Testis (tissue), 2 donors: ENCODE measurements at regions not wholly inside any gene's neighbourhood (a gene's known extent, or its start where the extent isn't known, plus 50 kb on each side); places are given as distances from the start of the nearest gene placed in this dataset.

Source experiments
- DNase-seq: peaks from one replicate; pipeline ENCODE4 v3.0.0-alpha.2; 2019
- H3K27ac ChIP-seq, 2 donors: fragments of 200-600 bp; sonication (generic); one replicate each; pipeline ENCODE4 v1.5.1; 2019
- H3K27me3 ChIP-seq: fragments of 200-600 bp; sonication (generic); one replicate; pipeline ENCODE4 v1.5.1; 2019
- H3K36me3 ChIP-seq: fragments of 200-600 bp; sonication (generic); one replicate; pipeline ENCODE4 v1.5.1; 2017; ENCODE audit warnings: low read depth; ENCODE audit errors: missing control alignments
- H3K4me1 ChIP-seq: fragments of 200-600 bp; sonication (generic); one replicate; pipeline ENCODE4 v1.5.1; 2019
- H3K4me3 ChIP-seq, 2 donors: fragments of 200-600 bp; sonication (generic); one replicate each; pipeline ENCODE4 v1.5.1; 2017 to 2019
- H3K9me3 ChIP-seq: fragments of 200-600 bp; sonication (generic); one replicate; pipeline ENCODE4 v1.5.1; 2017
- POLR2A ChIP-seq: fragments of 450-650 bp; IDR thresholded peaks from one replicate; pipeline ENCODE4 v1.6.1; 2017; ENCODE audit warnings: antibody characterized with exemption, mild to moderate bottlenecking, moderate library complexity
- WGBS, 2 donors: methylation state at CpG; one replicate each; pipeline ENCODE4 v1.1.5; 2018; 5-methylcytosine and 5-hydroxymethylcytosine counted together
- intact Hi-C: fragments of 100-400 bp; cut with DNase I; formaldehyde crosslinking; loops from one replicate; pipeline ENCODE4 v1.15.1; 2023; ENCODE audit warnings: low total_unique reads
- TF ChIP-seq, protein P1 (sequence below), 3 experiments: fragments of 450-650 bp in 2 of 3; fragments of 200-600 bp in 1 of 3; sonication (generic) in 1 of 3; IDR thresholded peaks; one replicate each; pipeline ENCODE4 v1.5.1; 2016 to 2019; ENCODE audit warnings: antibody characterized with exemption in 3 of 3, mild to moderate bottlenecking in 2 of 3, moderate library complexity in 1 of 3

DNA sequence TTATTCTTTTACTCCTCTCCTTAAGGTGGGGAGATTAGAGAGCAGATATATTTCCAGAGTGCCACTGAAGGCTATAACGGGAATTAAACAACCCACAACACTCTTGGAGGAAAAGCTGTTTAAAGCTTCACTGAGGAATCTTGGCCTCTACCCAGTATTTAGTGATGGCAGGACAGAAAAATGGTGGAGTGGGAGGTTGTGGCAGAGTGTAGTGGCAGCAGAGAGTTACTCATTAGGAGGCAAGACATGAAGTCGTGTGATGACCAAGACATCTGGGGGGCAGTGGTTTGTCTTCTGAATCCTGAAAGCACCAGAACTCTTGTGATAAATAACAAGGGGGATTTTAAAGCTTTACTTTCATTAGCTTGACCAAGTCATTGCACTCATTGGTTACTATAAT is 563.5 kb upstream of the SLITRK5 start:
- no peaks in the 10 kb centered on the region for H3K36me3 ChIP-seq
- 67 to 77% methylated on average over 2 of the region's 2 CpGs for WGBS, 2 donors
- H3K27me3 ChIP-seq = no peaks in the 10 kb centered on the region
- TF ChIP-seq, protein P1, sequence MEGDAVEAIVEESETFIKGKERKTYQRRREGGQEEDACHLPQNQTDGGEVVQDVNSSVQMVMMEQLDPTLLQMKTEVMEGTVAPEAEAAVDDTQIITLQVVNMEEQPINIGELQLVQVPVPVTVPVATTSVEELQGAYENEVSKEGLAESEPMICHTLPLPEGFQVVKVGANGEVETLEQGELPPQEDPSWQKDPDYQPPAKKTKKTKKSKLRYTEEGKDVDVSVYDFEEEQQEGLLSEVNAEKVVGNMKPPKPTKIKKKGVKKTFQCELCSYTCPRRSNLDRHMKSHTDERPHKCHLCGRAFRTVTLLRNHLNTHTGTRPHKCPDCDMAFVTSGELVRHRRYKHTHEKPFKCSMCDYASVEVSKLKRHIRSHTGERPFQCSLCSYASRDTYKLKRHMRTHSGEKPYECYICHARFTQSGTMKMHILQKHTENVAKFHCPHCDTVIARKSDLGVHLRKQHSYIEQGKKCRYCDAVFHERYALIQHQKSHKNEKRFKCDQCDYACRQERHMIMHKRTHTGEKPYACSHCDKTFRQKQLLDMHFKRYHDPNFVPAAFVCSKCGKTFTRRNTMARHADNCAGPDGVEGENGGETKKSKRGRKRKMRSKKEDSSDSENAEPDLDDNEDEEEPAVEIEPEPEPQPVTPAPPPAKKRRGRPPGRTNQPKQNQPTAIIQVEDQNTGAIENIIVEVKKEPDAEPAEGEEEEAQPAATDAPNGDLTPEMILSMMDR (IDR thresholded peaks at IDR 0.05) = no peak
- TF ChIP-seq POLR2A = no peak
- intact Hi-C loops = no loop called here
- H3K4me1 ChIP-seq = no peaks in the 10 kb centered on the region
- H3K9me3 ChIP-seq = no peaks in the 10 kb centered on the region
- no peak overlapping the region for H3K4me3 ChIP-seq
- no peak for DNase-seq
- H3K27ac ChIP-seq = no peak overlapping the region

GRCh38 chr13:87120476-87120875 is 550.7 kb upstream of the SLITRK5 start:
- no peak overlapping the region for H3K27ac ChIP-seq
- no peaks in the 10 kb centered on the region for H3K9me3 ChIP-seq
- WGBS, 2 donors = 33 to 35% methylated on average over 2 of the region's 2 CpGs
- TF ChIP-seq, protein P1 (IDR thresholded peaks at IDR 0.05) = no peak
- no peak for TF ChIP-seq POLR2A
- H3K27me3 ChIP-seq = no peaks in the 10 kb centered on the region
- no peak overlapping the region for H3K4me3 ChIP-seq
- no peaks in the 10 kb centered on the region for H3K36me3 ChIP-seq
- DNase-seq = no peak
- intact Hi-C loops = no loop called here
- no peaks in the 10 kb centered on the region for H3K4me1 ChIP-seq

DNA sequence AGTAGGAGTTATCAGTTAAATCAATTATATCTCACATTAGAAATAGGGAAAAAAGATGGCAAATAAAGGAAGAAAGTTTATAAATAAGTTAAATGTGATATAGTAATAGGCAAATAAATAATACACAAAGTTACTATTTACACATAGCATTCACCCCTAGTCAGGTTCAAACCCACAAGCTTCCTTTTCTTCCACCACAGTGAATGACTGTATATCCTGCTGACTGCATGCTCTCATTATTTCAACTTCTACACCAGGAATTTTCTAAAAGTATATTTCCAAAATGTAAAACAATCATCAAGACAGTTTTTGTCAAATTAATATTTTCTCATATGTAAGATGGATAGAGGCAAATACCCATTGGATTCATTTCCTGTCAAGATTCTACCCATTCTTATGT is 548.6 kb upstream of the SLITRK5 start:
- H3K9me3 ChIP-seq = no peaks in the 10 kb centered on the region
- H3K27ac ChIP-seq = no peak overlapping the region
- H3K4me1 ChIP-seq = no peaks in the 10 kb centered on the region
- H3K36me3 ChIP-seq = no peaks in the 10 kb centered on the region
- TF ChIP-seq, protein P1 (IDR thresholded peaks at IDR 0.05) = no peak
- TF ChIP-seq POLR2A = no peak
- DNase-seq = no peak
- intact Hi-C loops = no loop called here
- H3K4me3 ChIP-seq = no peak overlapping the region
- no peaks in the 10 kb centered on the region for H3K27me3 ChIP-seq

- 47 to 62% methylated on average over 10 of the region's 10 CpGs for WGBS, 2 donors
- Histone ChIP-seq H3K36me3 (no peaks in the 10 kb centered on the region), H3K4me3 (no peak overlapping the region), H3K9me3 (no peaks in the 10 kb centered on the region), H3K27me3 (no peaks in the 10 kb centered on the region), H3K27ac (no peak overlapping the region), H3K4me1 (no peaks in the 10 kb centered on the region)
- no peak for DNase-seq
- TF ChIP-seq, protein P1 (IDR thresholded peaks at IDR 0.05) = no peak
- TF ChIP-seq POLR2A = no peak
- intact Hi-C loops = no loop called here
These were observed 547.0 kb upstream of the SLITRK5 start for GRCh38 chr13:87123987-87124784.

DNA sequence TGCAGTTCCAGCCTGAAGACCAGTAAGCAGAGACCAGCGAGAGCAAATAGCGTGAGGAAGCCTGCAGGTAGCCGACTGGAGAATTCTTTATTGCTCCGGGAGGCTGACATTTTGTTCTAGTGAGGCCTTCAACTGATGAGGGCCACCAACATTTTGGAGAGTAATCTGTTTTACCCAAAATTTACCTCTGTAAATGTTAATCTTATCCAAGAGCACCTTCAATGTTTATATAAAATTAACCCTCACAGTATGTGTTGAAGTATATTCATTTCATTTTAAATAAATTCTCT is 546.4 kb upstream of the SLITRK5 start:
- Histone ChIP-seq H3K27ac (no peak overlapping the region), H3K36me3 (no peaks in the 10 kb centered on the region), H3K27me3 (no peaks in the 10 kb centered on the region), H3K4me1 (no peaks in the 10 kb centered on the region), H3K9me3 (no peaks in the 10 kb centered on the region), H3K4me3 (no peak overlapping the region)
- 55 to 78% methylated on average over 4 of the region's 4 CpGs for WGBS, 2 donors
- intact Hi-C loops = no loop called here
- DNase-seq = no peak
- TF ChIP-seq, protein P1 (IDR thresholded peaks at IDR 0.05) = no peak
- TF ChIP-seq POLR2A = no peak
